NCI-H2081 treated with DMSO at 0.1 percent for 48 hours (cell line): ENCODE measurements at regions not wholly inside any gene's neighbourhood (a gene's known extent, or its start where the extent isn't known, plus 50 kb on each side); places are given as distances from the start of the nearest gene placed in this dataset.

Experiments
- DNase-seq: peaks from one replicate; lab custom pipeline; 2025; lab: John Stamatoyannopoulos, UW

- DNase-seq = no peak
Observed at GRCh38 chr13:48891586-48891985, 84.1 kb upstream of the FNDC3A start.

- no peak for DNase-seq
Observed at GRCh38 chr13:48892053-48892687, 83.5 kb upstream of the FNDC3A start.

- no peak for DNase-seq
Observed at GRCh38 chr13:48892688-48893075, 83.0 kb upstream of the FNDC3A start.

- no peak for DNase-seq
Observed at GRCh38 chr13:48896312-48896711, 79.4 kb upstream of the FNDC3A start.

GRCh38 chr13:48901781-48902180 lies 73.9 kb upstream of the FNDC3A start:
- no peak for DNase-seq

GRCh38 chr13:48902368-48902767 lies 73.3 kb upstream of the FNDC3A start:
- no peak for DNase-seq

GRCh38 chr13:48904668-48905290 lies 70.9 kb upstream of the FNDC3A start:
- DNase-seq = no peak

GRCh38 chr13:48906200-48906599 lies 69.5 kb upstream of the FNDC3A start:
- no peak for DNase-seq

- DNase-seq = no peak
Observed at GRCh38 chr13:48908381-48909055, 67.2 kb upstream of the FNDC3A start.

GRCh38 chr13:48909056-48909389 lies 66.7 kb upstream of the FNDC3A start:
- no peak for DNase-seq

- DNase-seq = no peak
Observed at GRCh38 chr13:48910686-48911085, 65.0 kb upstream of the FNDC3A start.

GRCh38 chr13:48919751-48920150 lies 56.0 kb upstream of the FNDC3A start:
- no peak for DNase-seq

GRCh38 chr13:48920730-48921129 lies 55.0 kb upstream of the FNDC3A start:
- no peak for DNase-seq

GRCh38 chr13:48923376-48923775 lies 52.3 kb upstream of the FNDC3A start:
- no peak for DNase-seq

- DNase-seq = no peak
Observed at GRCh38 chr13:48925001-48925400, 50.7 kb upstream of the FNDC3A start.
